HG03520 (cell line): ENCODE measurements at regions not wholly inside any gene's neighbourhood (a gene's known extent, or its start where the extent isn't known, plus 50 kb on each side); places are given as distances from the start of the nearest gene placed in this dataset.

Experiments used
- ATAC-seq: cut with Tn5 transposase; IDR thresholded peaks from one replicate; pipeline ENCODE4 v1.9.1; 2021; ENCODE audit warnings: mild to moderate bottlenecking, moderate library complexity; ENCODE audit not compliant: unreplicated experiment

GRCh38 chr9:79357194-79357593, 214.6 kb upstream of the TLE4 start:
- no peak for ATAC-seq

GRCh38 chr9:79357616-79358015, 214.1 kb upstream of the TLE4 start:
- ATAC-seq: no peak

DNA sequence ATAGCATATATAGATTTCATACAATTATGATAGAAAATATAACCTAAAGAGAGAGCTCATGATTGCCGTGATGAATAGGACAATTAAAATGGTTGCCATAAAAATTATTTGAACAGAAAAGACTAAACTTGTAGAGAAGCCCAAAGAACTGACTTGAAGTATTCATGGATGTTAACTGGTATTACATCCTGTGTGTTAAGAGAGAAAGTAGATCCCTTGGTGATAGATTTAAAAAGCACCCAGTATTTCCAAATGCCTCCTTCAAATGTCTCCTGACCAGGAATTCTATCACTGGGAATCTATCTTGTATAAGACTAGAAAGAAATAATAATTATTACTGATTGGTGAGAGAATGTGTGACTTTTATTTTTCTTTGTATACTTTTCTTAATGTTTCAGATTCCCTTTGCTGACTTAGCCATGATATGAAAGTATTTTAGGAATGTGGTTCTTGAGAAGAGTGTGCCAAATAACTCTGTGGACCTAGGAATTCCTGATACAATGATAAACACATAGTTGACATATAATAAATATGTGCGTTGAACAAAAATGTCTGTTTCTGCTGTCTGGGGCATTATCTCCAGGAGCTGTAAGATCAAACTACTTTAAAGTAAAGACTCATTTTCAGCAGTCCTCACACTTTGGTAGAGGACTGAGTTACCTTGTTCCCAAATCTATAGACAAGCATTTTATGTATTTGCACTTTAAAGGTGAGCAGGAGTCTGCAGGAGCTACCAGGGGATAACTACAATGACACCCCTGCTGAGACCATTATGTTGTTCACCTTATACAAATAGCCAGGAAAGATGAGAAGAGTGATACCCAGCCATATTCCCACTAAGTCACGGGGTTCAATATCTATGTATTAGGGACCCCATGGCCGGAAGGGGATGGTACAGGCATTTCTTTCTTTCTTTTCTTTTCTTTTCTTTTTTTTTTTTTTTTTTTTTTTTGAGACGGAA, 211.1 kb upstream of the TLE4 start:
- no peak for ATAC-seq

DNA sequence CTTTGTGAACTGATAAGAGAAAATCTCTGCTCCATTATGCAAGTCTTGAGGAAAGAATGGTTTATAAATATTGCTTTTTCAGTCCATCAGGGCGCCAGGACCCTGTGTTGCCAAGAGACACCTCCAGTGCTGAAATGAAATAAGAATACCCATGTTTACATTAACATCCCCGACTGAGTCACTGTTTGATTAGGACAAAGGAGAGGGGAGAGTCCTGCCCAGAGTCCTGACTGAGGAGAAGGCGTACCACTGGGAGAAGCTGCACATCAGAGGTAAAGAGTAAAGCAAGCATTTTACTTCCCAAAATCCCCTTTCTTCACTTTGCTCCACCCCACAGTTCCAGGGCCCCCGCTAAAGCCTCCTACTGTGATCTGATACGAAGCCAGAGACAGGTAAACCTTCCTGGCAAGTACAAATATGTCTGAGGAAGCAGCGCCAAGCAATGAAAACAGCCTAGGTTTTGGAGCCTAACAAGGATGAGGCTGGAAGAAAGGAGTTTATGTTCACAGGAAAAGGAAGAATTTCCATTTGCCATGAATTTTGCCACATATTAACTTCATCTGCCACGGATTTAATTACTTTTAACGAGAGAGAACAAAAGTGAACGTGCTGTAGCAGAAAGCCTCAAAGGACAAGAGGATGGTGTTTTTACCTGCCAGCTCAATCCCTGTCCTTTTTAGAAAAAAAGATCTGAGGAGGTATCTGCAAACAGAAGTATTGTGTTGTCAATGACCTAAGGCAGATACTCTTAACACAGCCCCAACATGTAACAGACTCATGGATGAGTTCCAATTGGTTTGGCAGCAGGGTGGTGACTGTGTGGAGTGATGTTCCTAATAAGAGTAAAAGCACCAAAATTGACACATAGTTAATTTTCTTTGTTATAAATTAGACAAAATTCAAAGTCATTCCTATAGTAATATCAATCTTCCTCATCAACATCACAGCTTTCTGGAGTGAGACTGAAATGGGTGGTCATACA, 209.4 kb upstream of the TLE4 start:
- ATAC-seq: no peak

- no peak for ATAC-seq
These were observed 202.1 kb upstream of the TLE4 start for GRCh38 chr9:79369676-79370075.

DNA sequence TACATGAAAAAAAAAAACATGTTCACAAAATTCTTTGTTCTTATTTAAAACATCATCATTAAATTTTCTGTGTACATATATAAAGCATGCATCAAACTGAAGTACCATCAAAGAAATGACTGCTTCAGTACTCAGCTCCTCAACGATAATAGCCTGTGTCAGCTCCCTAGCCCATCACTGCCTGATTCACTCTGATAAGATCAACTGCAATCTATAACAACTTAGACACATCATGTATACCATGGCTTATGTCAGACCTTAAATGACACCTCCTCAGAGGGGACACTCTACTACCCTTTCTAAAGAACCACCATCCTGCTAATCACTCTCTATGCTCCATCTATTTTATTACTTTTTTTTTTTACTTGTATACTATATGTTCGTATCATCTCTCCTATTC, 200.5 kb upstream of the TLE4 start:
- ATAC-seq: no peak

DNA sequence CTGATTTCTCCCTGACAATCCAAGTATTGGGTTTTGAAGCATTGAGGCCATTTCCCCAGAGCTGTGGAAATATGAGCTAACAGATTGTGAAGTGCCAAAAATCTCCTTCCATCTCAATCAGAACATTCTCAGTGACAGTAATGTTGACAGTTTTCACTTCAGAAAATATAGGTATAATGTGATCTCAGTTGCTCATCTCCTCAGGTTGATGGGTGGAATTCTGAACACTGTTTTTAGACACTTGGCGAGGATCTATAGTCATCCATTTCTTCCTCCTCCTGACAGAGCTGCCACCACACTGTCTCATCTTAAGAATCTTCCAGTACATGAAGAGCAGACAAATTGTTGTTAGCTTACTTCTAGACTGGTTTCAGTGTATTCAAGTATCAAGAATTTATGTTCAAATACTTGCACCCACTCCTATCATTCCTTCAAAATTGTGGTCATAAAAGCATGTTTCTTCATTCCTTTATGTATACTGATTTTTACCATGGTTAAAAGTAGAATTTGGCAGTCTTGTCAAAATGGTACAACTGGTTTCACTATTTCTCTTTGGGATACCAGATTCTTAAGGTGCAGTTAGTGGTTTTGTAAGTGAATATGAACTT, 199.7 kb upstream of the TLE4 start:
- ATAC-seq: no peak

DNA sequence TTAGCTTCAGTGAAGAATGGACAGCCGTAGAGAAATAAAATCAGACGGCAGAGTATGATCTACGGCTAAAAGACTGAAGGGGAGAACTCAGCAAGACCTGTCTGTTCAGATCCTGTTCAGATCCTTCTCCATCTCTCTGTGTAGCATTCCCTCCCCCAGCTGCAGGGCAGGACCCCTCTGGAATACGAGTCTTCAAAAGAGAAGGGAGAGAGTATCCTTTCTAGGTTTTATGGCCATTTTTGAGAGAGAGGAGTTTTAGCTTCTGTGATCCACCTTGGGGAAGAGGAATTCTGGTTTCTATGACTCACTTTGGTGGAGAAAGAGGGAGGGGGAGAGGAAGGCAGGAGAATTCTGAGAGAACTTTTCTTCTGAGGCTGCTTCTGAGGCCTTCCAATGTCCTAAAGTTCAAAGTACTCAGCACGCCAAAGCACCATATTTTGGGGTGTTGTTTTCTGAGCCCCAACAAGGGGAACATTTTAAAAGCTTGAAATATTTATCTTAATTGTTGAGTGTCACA, 194.4 kb upstream of the TLE4 start:
- ATAC-seq: no peak

GRCh38 chr9:79378107-79378506, 193.7 kb upstream of the TLE4 start:
- no peak for ATAC-seq

DNA sequence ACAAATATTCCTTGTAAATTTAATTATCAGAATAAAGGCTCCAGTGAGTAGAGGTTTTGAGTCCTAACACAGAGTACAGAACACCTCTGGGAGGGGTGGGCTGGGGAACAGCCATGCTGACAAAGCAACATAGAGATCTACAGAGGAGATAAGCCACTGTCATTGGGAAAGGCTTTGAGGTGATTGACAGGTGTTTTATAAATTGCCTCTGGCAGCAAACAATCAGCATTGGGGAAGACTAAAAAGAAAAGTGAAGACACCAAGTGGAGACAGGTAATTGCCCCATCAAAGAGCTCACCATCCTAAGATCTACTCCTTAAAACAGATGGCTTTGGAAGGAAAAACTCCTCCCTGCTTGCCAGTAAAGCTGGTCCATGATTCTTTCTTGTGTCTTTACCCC, 189.7 kb upstream of the TLE4 start:
- no peak for ATAC-seq

- no peak for ATAC-seq
These were observed 189.3 kb upstream of the TLE4 start for GRCh38 chr9:79382458-79382857.

- no peak for ATAC-seq
These were observed 188.7 kb upstream of the TLE4 start for GRCh38 chr9:79383096-79383495.

GRCh38 chr9:79384091-79384490, 187.7 kb upstream of the TLE4 start:
- ATAC-seq: no peak

- no peak for ATAC-seq
These were observed 187.3 kb upstream of the TLE4 start for GRCh38 chr9:79384501-79384900.

DNA sequence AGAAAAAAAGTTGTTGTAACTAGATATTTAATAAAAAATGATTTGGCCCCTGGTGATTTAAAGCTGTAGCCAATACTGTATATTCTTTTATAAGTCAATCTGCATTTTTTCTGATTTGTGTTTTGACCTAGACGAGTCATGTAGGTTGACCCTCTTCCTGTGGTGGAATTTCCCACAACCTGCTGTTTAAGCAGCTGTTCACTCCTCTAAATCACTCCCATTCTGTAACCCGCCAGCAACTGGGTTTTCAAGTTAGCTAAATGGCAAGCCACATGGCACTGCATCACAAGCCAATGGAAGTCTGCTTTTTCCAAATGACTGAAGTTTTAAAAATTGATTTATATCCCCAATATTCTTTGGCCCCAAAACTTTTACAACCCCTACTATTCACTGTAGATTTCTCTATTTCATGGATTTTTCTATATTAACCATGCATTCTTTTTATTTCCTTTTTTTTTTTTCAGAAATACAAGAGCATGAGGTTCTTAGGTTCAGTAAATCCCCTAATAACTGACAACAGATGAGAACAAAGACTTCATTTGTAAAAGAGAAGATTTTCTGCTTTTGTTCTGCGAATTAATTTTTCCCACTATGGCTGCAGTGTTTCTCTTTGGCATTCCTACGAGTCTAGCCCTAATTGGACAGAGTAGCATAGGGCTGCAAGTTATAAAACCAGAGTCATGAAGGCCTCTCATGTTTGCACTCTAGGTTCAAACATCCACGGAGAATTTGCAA, 184.5 kb upstream of the TLE4 start:
- no peak for ATAC-seq

GRCh38 chr9:79390077-79390698, 181.6 kb upstream of the TLE4 start:
- no peak for ATAC-seq

DNA sequence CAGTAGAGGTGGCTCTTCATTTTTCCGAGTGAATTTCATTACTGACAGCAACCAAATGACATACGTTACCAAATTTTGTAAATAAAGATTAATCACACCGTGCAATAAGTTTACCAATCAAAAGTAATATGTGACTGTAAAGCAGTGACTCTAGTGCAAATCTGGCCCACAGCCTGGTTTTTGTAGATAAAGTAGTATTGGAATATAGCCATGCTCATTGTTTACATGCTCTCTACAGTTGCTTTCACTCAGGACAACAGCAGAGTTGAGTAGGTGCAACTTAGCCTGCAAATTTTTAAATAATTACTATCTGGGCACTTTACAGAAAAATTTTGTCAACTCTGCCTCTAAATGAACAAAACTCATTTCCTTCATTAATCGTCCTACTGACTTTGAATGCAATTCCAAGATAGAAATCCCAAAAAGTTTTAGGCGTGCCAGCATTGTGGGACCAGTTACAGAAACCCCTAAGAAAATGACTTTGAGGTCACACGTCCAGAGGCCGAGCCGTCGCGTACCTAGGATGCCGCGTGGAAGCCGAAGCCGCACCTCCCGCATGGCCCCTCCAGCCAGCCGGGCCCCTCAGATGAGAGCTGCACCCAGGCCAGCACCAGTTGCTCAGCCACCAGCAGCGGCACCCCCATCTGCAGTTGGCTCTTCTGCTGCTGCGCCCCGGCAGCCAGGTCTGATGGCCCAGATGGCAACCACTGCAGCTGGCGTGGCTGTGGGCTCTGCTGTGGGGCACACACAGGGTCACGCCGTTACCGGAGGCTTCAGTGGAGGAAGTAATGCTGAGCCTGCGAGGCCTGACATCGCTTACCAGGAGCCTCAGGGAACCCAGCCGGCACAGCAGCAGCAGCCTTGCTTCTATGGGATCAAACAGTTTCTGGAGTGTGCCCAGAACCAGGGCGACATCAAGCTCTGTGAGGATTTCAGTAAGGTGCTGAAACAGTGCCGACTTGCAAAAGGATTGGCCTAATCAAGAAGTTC, 180.7 kb upstream of the TLE4 start:
- ATAC-seq: no peak

DNA sequence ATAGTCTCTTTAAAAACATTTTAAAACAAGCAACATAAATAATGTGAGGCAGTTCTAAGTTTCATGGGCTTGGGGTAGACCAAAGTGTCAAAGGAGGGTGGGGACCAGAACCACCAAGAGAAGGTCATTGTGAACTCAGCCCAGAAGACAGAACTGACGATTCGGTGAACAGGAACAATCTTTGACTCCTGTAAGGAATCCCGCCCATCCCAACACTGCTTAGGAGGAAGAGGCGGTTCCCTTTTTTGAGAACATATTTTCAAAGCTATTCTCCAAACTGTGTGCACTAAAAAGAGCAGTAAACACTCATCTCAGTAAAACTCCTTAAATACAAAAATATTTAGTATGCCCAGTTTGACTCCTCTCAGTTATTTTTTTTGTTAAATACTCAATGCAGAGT, 176.5 kb upstream of the TLE4 start:
- ATAC-seq: no peak

DNA sequence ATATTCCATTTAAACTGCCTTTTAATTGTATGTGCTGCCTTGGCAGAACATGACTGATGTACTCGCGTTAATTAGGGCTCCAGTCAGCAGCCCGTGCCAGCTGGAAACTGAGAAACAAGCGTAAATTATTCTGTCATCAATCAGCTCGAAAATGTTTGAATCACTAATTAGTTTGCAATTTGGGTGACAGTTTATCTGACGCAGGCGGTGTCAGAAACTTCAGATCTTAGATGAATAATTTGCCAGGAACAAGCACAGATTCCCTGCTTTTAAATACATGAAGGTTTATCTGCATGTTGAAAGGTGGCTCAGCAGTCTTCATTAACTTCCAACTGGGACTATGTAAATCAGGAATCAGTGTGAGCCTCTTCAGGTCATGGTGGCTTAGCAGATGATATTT, 176.0 kb upstream of the TLE4 start:
- no peak for ATAC-seq
